ENCODE measurements at regions not wholly inside any gene's neighbourhood (a gene's known extent, or its start where the extent isn't known, plus 50 kb on each side); places are given as distances from the start of the nearest gene placed in this dataset.

DNA sequence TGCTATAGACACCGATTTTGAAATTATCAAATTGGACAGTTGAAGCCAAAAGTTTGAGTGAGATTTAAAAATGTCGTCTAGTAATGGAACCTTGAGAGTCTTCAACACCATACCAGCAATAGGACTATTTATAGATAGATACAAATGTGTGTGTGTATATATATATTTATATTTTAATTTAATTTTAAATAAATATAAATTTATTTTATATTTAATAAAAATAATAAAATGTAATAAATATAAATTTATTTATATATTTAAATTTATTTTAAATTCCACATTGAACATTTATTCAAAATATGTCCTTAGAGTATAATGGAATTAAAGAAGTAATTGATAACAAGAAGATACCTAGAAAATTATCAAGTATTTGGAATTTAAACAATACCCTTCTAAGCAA is 221.9 kb upstream of the CXXC4 start:
- TF ChIP-seq TAF1 (IDR thresholded peaks at IDR 0.05; ENCODE audit: low read depth) = no peak

DNA sequence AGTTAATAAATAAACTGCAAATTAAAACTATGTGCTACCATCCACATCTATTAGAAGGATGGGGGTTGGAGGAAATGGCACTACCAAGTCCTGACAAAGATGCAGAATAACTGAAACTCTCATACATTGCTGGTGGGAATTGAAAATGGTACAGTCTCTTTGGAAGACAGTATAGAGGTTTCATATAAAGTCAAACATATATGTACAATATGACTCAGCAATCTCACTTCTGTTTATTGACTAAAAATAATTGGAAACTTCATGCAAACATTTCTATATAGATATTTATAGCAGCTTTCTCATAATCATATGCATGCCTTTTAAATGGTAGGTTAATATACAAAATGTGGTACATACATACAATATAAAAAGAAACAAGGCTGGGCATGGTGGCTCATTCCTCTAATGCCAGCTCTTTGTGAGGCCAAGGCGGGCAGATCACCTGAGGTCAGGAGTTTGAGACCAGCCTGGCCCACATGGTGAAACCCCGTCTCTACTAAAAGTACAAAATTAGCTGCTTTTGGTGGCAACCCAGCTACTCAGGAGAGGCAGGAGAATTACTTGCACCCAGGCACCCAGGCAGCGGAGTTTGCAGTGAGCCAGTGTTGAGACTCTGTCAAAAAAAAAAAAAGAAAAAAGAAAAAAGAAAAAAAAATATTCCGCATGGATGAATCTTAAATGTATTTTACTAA is 225.0 kb upstream of the CXXC4 start:
- TF ChIP-seq CEBPB (IDR thresholded peaks at IDR 0.05) (no peak), TAF1 (IDR thresholded peaks at IDR 0.05; ENCODE audit: low read depth) (no peak), NFIC (IDR thresholded peaks at IDR 0.05) (no peak), EP300 (IDR thresholded peaks at IDR 0.05; ENCODE audit: borderline replicate concordance) (no peak), RAD21 (IDR thresholded peaks at IDR 0.05; ENCODE audit: low read depth) (no peak), EGR1 (IDR thresholded peaks at IDR 0.05) (no peak), TCF12 (IDR thresholded peaks at IDR 0.05; ENCODE audit: low read depth) (no peak), TEAD4 (IDR thresholded peaks at IDR 0.05) (no peak), CREB1 (IDR thresholded peaks at IDR 0.05; ENCODE audit: low read depth) (no peak), ZBTB7A (IDR thresholded peaks at IDR 0.05; ENCODE audit: low read depth) (no peak), YY1 (IDR thresholded peaks at IDR 0.05; ENCODE audit: low read depth) (no peak)
- TF ChIP-seq, protein P1, sequence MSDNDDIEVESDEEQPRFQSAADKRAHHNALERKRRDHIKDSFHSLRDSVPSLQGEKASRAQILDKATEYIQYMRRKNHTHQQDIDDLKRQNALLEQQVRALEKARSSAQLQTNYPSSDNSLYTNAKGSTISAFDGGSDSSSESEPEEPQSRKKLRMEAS (IDR thresholded peaks at IDR 0.05) = no peak
- TF ChIP-seq, protein P2, sequence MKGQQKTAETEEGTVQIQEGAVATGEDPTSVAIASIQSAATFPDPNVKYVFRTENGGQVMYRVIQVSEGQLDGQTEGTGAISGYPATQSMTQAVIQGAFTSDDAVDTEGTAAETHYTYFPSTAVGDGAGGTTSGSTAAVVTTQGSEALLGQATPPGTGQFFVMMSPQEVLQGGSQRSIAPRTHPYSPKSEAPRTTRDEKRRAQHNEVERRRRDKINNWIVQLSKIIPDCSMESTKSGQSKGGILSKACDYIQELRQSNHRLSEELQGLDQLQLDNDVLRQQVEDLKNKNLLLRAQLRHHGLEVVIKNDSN (IDR thresholded peaks at IDR 0.05) = no peak
- TF ChIP-seq, protein P3, sequence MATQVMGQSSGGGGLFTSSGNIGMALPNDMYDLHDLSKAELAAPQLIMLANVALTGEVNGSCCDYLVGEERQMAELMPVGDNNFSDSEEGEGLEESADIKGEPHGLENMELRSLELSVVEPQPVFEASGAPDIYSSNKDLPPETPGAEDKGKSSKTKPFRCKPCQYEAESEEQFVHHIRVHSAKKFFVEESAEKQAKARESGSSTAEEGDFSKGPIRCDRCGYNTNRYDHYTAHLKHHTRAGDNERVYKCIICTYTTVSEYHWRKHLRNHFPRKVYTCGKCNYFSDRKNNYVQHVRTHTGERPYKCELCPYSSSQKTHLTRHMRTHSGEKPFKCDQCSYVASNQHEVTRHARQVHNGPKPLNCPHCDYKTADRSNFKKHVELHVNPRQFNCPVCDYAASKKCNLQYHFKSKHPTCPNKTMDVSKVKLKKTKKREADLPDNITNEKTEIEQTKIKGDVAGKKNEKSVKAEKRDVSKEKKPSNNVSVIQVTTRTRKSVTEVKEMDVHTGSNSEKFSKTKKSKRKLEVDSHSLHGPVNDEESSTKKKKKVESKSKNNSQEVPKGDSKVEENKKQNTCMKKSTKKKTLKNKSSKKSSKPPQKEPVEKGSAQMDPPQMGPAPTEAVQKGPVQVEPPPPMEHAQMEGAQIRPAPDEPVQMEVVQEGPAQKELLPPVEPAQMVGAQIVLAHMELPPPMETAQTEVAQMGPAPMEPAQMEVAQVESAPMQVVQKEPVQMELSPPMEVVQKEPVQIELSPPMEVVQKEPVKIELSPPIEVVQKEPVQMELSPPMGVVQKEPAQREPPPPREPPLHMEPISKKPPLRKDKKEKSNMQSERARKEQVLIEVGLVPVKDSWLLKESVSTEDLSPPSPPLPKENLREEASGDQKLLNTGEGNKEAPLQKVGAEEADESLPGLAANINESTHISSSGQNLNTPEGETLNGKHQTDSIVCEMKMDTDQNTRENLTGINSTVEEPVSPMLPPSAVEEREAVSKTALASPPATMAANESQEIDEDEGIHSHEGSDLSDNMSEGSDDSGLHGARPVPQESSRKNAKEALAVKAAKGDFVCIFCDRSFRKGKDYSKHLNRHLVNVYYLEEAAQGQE (IDR thresholded peaks at IDR 0.05; ENCODE audit: low read depth) = no peak

DNA sequence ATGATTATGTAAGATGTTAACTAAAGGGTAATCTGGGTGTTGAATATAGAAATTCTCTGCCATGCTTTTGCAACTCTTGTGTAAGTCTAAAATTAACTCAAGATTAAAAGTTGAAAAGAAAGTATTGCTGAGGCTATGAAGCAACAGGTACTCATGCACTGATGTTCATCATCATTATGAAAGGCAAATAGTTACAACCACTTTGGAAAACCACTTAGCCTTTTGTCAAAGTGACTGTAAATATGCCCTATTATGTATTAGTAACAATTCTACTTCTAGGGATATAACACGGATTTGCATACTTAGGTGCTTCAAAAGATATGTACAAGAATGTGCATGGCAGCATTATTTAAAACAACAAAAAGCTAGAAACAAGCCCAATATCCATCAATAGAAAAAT is 227.8 kb upstream of the CXXC4 start:
- TF ChIP-seq FOXM1 (IDR thresholded peaks at IDR 0.05; ENCODE audit: borderline replicate concordance, low read depth) (no peak), RAD21 (IDR thresholded peaks at IDR 0.05; ENCODE audit: low read depth) (no peak), TCF12 (IDR thresholded peaks at IDR 0.05; ENCODE audit: low read depth) (no peak)

DNA sequence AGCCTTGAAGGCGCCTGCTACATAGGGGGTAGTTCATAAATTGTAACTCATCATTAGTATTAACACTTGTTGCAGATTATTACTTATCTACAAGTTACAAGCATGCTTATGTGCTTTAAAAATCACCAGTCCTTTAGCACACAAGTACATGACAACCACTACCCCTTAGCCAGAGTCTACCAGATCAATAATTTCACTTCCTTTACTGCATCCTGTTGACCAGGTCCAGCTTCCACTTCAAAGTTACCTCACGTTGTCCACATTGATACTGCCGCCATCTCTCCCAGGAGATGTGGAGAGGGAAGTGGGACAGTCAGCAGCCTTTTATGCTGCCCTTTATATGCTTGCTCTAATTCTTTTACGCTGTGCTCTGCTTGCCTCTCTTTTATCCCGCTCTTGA is 231.3 kb upstream of the CXXC4 start:
- TF ChIP-seq, protein P2 (IDR thresholded peaks at IDR 0.05) = no peak
- TF ChIP-seq EGR1 (IDR thresholded peaks at IDR 0.05) (no peak), TAF1 (IDR thresholded peaks at IDR 0.05; ENCODE audit: low read depth) (no peak), ZBTB7A (IDR thresholded peaks at IDR 0.05; ENCODE audit: low read depth) (no peak), RAD21 (IDR thresholded peaks at IDR 0.05; ENCODE audit: low read depth) (no peak), EP300 (IDR thresholded peaks at IDR 0.05; ENCODE audit: borderline replicate concordance) (no peak), YY1 (IDR thresholded peaks at IDR 0.05; ENCODE audit: low read depth) (no peak)
- TF ChIP-seq, protein P1 (IDR thresholded peaks at IDR 0.05) = no peak

DNA sequence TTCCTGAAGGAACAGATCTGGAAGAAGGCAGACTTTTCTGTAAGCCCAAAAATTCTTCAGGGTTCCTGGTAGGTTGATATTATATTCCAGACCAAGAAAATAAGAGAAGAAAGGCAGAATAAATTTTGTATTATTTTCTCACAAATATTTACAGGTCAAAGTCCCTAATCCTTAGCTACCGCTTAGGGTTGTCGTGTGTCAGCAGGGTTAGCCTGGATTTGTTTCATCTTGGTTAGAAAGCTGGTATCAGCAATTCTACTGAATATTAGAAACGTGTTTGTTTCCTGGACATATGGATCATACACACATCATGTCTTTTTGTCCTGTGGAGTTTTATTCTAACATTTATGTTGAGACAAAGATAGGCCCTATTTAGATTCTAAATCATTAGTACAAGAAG is 232.9 kb upstream of the CXXC4 start:
- TF ChIP-seq EGR1 (IDR thresholded peaks at IDR 0.05) (no peak), NFIC (IDR thresholded peaks at IDR 0.05) (no peak), RAD21 (IDR thresholded peaks at IDR 0.05; ENCODE audit: low read depth) (no peak), FOXM1 (IDR thresholded peaks at IDR 0.05; ENCODE audit: borderline replicate concordance, low read depth) (no peak), TAF1 (IDR thresholded peaks at IDR 0.05; ENCODE audit: low read depth) (no peak), EP300 (IDR thresholded peaks at IDR 0.05; ENCODE audit: borderline replicate concordance) (no peak), YY1 (IDR thresholded peaks at IDR 0.05; ENCODE audit: low read depth) (no peak), CEBPB (IDR thresholded peaks at IDR 0.05) (no peak), CREB1 (IDR thresholded peaks at IDR 0.05; ENCODE audit: low read depth) (no peak), TCF12 (IDR thresholded peaks at IDR 0.05; ENCODE audit: low read depth) (no peak), ZBTB7A (IDR thresholded peaks at IDR 0.05; ENCODE audit: low read depth) (no peak), TEAD4 (IDR thresholded peaks at IDR 0.05) (no peak)
- TF ChIP-seq, protein P3 (IDR thresholded peaks at IDR 0.05; ENCODE audit: low read depth) = no peak
- TF ChIP-seq, protein P1 (IDR thresholded peaks at IDR 0.05) = no peak

Measured in Ishikawa (cell line).